ENCODE measurements at regions not wholly inside any gene's neighbourhood (a gene's known extent, or its start where the extent isn't known, plus 50 kb on each side); places are given as distances from the start of the nearest gene placed in this dataset.
A peak's percentile ranks its signal among the peaks of the same experiment; 100 is the strongest.
"Not testable (repeated sequence)": the region's sequence is repeated elsewhere in the genome, so short reads cannot be mapped to it uniquely, and the experiment has no call there.

DNA sequence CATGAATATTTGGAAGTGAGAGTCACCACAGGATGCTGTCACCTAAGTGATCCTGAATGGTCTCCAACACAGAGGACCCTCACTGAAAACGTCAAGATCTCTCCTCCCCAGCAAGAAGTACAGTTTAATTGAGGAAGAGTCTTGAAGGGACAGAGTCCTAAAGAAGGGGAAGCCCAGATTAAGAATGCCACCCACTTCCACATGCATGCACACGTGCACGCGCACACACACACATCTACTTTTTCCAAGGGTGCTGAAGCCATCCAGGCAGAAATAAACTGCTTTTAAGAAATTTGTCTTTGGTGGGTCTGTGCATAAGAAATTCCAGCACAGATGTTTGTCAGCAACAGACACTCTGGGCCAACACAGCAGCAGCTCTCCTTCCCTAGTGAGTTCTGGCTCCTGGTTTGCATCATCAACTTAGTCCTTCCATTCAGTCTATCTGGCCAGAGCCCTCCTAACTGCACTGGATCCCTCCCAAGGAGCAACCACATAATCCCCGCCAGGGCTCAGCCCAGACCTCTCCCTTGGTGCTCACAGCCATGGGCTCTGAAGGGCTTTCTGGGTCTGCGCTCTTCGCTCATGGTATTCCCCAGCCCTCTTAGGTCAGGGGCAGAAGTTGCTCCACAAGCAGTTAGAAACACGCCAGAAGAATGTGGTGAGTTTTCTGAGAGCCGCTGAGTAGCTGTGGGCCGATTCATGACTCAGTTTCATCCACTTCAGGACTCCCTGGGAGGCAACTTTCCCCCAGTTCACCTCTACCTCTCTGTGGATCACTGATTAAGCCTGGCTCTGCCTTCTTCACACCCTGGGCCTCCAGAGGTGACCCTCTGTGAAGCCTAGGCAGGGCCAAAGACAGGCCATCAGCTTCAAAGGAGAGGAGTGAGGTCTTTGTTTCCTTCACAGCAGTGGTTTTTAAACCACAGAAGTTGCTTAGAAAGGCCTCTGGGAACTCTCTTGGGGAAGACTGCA is 132.6 kb upstream of the LIPC start:
- no peak for DNase-seq

DNA sequence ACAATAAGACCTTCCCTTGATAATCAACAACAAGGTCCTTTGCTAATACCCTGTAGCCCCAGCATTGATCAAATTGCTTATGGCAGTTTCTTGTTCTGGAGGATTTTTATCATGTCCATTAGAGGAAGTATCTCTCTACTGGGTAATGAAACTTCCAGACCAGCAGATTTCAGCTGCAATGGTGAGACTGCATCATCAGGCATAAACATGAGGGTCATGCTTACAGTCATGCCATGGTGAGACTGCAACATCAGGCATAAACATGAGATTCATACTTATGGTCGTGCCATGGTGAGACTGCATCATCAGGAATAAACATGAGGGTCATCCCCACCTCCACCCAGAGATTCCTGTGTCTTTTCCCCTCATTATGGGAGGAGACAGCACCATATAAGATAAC is 129.0 kb upstream of the LIPC start:
- DNase-seq: no peak

DNA sequence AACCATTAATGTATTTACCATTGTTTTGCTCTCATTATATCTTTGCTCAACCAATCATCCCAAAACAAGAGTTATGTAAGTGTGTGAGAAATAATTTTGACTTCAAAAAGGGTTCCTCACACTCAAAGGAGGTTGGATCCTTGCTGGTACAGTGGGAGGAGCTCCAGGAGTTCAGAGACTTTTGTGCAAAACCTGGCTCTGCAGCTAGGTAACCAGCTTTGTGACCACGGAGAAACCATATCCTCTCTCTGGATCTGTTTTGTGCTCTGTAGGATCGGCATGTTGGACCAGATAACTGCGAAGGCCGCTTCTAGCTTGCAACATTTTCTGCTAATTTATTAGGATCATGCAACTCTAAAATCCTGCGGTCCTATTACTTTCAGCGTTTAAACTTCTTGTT is 128.6 kb upstream of the LIPC start:
- DNase-seq: no peak

DNA sequence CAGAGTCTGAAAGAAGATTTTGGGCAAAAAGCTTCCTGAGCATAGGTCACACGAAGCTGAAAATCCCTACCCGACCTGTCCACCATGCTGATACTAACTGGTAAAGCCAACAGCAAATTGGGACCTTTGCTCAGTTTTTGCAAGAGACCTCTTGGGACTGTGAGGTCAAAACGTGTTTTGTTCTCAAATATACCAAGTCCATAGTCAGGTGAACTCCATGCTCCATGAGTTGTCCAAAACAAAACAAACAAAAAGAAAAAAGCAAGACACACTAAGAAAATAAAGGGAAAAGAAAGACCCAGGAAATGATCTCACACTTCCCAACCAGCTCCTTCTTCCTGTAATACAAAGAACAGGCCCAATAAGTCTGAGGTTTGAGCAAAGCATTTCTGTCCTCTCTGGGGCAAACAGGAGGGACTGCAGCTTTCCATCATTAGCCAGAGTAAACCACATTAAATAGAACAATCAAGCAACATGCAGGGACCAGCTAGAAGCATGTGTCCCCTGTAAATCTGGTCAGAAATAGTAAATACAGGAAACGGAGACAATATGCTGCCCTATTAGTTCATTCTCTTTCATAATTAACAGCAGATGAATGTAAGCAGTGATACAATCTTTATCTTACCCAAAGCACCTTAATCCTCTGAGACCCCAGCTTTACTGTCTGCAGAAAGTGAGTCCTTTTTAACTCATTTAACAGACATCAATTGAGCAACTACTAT is 125.0 kb upstream of the LIPC start:
- no peak for DNase-seq

GRCh38 chr15:58307313-58307961 is 124.4 kb upstream of the LIPC start:
- DNase-seq: no peak

GRCh38 chr15:58308742-58309355 is 122.9 kb upstream of the LIPC start:
- DNase-seq: no peak

- no peak for DNase-seq
These were observed 121.5 kb upstream of the LIPC start for GRCh38 chr15:58309963-58310928.

DNA sequence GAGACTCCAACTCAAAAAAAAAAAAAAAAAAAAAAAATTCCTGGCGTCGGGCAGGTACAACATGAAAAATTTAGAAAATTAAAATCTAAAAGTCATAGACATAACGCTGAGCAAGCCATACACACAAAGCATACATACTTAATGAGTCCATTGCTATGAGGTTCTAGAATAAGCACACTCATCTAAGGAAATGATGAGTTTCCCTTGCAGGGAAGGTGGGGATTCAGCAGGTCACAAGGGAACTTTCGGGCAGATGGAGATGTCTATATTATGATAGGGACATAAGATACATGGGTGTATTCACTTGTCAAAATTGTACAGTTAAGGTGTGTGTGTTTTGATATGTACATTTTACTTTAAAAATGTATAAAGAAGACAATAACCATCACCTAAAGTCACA is 120.2 kb upstream of the LIPC start:
- DNase-seq: no peak

DNA sequence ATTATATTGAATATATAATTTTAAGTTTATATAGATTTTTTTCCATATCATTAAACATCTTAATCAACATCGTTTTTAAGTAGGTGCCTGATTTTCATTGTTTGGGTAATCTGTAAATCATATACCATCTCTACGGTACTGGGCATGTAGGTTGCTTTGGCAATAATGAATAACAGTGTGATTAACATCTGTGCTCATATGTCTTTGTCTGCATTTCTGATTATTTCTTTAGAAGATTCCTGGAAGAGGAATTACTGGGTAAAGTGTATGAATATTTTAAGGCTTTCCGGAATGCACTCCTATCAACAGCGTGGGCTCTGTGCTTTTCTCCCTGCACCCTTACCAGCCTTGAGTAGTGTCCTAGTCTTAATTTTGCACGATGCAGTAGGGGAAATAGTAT is 119.8 kb upstream of the LIPC start:
- DNase-seq: no peak

DNA sequence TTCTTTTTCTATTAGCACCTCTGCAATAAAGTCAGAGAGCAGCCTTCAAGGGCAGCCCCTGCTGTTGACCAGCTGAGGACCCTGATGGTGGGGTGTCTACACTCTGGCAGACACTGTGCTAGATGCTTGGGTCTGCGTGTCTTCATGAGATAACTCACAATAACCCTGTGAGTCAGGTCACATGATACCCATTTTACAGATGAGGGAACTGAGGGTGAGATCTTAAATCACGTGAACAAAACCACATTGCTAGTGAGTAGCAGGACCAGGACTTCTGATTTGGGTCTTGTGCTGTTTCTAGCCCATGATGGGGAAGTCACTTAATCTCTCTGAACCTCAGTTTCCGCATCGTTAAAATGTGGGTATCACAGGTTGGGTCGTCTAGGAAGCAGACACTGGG is 118.5 kb upstream of the LIPC start:
- no peak for DNase-seq

DNA sequence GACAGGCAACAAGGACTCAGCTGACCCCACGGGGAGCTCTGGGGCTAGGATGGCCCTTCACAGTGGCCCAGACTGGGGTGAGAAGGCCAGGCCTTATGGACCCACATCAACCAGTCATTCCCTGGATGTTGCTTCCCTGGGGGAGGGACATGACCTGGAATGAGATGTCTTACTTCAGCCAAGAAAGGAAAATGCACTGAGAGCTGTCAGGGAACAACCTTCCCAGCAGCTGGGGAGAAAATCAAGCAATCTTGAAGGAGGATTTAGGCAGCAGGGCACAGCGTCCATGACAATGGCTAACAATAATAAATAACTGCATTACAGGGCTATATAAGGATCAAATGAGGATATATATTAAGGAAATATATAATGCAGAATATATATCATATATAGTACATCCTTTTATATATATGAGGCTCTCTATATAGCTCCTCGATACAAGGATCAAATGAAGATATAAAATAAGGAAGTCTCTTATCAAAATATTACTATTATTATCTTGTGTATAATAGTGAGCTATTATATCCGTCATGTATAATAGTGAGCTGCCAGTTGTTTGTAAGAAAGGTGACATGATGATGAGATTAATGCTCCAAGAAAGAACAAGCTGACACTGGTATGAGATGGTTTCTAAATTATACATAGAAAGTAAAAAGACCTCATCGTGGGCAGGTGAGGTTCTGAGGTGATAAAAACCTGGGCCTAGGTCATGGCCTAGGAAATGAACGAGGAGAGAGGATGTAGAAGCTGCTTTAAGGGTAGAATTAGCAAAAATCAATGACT is 117.8 kb upstream of the LIPC start:
- DNase-seq: no peak

- no peak for DNase-seq
These were observed 117.1 kb upstream of the LIPC start for GRCh38 chr15:58314593-58315216.

DNA sequence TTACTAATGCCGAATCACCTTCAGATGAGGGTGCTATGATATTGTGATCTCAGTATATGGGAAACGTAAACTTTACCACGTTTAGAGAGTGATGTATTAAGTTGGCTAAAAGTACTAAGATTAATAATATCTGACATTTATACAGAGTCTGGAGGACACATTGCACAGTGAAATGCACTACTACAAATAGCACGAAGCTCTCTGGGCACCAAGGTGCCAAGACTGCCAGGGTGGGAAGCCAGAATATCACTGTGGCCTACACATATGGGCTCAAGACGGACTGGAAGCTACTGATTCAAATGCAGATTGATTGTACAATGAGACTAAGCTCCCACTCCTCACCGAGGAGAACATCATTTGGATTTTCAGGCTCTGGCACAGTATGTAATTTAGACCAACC is 113.3 kb upstream of the LIPC start:
- DNase-seq: no peak

DNA sequence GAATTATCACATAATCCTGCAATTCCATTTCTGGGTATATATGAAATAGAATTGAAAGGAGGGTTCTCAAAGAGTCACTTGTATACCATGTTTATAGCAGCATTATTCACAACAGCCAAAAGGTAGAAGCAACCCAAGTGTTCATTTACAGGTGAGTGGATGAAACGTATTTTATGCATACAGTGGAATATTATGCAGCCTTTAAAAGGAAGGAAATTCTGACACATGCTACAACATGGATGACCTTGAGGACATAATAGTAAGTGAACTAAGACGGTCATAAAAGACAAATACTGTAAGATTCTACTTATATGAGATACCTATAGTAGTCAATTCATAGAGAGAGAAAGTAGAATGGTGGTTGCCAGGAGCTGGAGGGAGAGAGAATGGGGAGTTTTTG is 110.8 kb upstream of the LIPC start:
- DNase-seq: no peak

GRCh38 chr15:58322253-58322652 is 109.5 kb upstream of the LIPC start:
- DNase-seq: no peak

- not testable (repeated sequence) for DNase-seq
These were observed 108.5 kb upstream of the LIPC start for GRCh38 chr15:58323321-58323720.

DNA sequence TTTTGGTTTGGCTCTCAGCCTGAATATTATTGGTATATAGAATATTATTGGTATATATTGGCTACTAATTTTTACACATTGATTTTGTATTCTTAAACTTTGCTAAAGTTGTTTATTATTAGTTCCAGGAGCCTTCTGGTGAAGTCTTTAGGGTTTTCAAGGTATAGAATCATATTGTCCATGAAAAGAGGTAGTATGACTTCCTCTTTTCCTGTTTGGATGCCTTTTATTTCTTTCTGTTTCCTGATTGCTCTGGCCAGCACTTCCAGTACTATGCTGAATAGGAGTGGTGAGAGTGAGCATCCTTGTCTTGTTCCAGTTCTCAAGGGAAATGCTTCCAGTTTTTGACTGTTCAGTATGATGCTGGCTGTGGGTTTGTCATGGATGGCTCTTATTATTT is 107.3 kb upstream of the LIPC start:
- DNase-seq: no peak

- no peak for DNase-seq
These were observed 103.8 kb upstream of the LIPC start for GRCh38 chr15:58327958-58328357.

DNA sequence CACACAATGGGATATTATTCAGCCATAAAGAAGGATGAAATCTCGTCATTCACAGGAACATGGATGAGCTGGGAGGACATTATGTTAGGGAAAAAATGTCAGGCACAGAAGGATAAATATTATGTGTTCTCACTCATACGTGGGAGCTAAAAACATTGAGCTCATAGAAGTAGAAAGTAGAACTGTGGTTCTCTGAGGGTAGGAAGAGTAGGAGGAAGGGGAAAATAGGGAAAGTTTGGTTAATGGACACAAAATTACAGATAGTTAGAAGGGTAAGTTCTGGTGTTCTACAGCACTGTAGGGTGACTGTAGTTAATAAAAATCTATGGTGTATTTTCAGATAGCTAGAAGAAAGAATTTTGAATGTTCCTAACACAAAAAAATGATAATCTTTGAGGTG is 102.6 kb upstream of the LIPC start:
- DNase-seq: no peak

DNA sequence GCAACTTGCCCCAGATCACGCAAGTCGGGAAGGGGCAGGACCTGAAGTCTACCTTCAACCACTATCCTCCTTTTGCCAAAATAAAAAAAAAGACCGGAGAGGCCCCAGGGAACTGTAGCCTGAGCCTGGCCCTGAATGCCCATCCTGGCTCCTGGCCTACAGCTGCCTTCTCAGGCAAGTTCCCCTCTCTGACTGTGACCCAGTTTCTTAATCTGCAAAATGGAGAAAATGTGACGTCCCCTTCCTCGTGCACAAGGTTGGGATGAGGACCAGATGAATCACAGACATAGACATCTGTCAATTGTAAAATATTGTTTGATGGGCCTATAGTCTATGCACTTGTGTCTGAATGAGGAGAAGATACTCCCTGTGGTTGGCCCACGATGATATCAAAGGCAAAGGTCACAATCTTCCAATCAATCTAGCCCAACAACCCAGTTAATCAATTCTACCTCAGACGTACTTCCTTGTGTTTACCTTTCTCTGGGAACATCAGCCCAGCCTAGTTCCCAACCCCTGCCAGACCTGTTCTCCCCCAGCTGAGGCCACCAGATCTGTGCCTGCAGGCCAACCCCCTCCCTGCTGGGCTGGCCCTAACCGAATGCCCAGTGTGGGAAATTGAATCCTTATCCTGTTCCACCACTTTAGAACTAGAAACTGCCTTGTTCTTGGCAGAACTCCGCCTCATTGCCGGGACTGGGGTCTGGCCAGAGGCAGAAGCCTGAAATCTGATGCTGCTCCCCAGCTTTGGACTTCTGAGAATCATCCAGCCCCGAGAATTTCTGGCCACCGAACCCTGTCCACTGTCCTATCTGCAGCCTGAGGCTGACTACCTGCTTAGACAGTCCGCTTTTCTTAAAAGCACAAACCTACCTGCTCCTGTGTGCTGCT is 101.8 kb upstream of the LIPC start:
- peak; percentile 12 for DNase-seq

All from NCI-H510A (cell line).